Astrocyte (in vitro differentiated cells and primary cell): ENCODE measurements at regions not wholly inside any gene's neighbourhood (a gene's known extent, or its start where the extent isn't known, plus 50 kb on each side); places are given as distances from the start of the nearest gene placed in this dataset.

Experiments used
- DNase-seq: peaks from one replicate; pipeline ENCODE4 v3.0.0-alpha.2; 2010; ENCODE audit warnings: low read depth
- FAIRE-seq: peaks from 2 replicates; lab custom pipeline; 2011; peaks lifted over from hg19 to GRCh38; lab: Jason Lieb, UNC
- H2AFZ ChIP-seq: 2 replicates; pipeline ENCODE4 v1.6.0; 2012; ENCODE audit warnings: low read depth, low read length, inconsistent platforms
- H3K27ac ChIP-seq: 2 replicates; pipeline ENCODE4 v1.5.1; 2011; ENCODE audit warnings: low read depth, low read length, inconsistent platforms
- H3K27me3 ChIP-seq: 2 replicates; pipeline ENCODE4 v1.6.0; 2011; ENCODE audit warnings: low read length, inconsistent platforms; ENCODE audit not compliant: insufficient read depth
- H3K36me3 ChIP-seq: 2 replicates; pipeline ENCODE4 v1.5.1; 2011; ENCODE audit warnings: low read length, inconsistent platforms; ENCODE audit not compliant: insufficient read depth
- H3K4me1 ChIP-seq: 2 replicates; pipeline ENCODE4 v1.5.1; 2011; ENCODE audit warnings: low read length, inconsistent platforms; ENCODE audit not compliant: insufficient read depth
- H3K4me2 ChIP-seq: 2 replicates; pipeline ENCODE4 v1.6.0; 2012; ENCODE audit warnings: low read length, inconsistent platforms
- H3K4me3 ChIP-seq: 2 replicates; pipeline ENCODE4 v1.5.1; 2011; ENCODE audit warnings: low read depth, mild to moderate bottlenecking, low read length, inconsistent platforms; ENCODE audit not compliant: insufficient read depth
- H3K79me2 ChIP-seq: 2 replicates; pipeline ENCODE4 v1.6.0; 2012; ENCODE audit warnings: mild to moderate bottlenecking, low read length, inconsistent platforms; ENCODE audit not compliant: insufficient read depth
- H3K9ac ChIP-seq: 2 replicates; pipeline ENCODE4 v1.6.0; 2012; ENCODE audit warnings: mild to moderate bottlenecking, low read length, inconsistent platforms
- H3K9me3 ChIP-seq: 2 replicates; pipeline ENCODE4 v1.5.1; 2012; ENCODE audit warnings: low read depth, mild to moderate bottlenecking, low read length, inconsistent platforms; ENCODE audit not compliant: insufficient read depth
- H4K20me1 ChIP-seq: 2 replicates; pipeline ENCODE4 v1.6.0; 2012; ENCODE audit warnings: low read length, inconsistent platforms; ENCODE audit not compliant: insufficient read depth
- H3K27ac Mint-ChIP-seq: one replicate; pipeline ENCODE4 v1.8.0; 2021; ENCODE audit warnings: mild to moderate bottlenecking, mixed read lengths; ENCODE audit not compliant: unreplicated experiment
- H3K27me3 Mint-ChIP-seq: one replicate; pipeline ENCODE4 v1.8.0; 2021; ENCODE audit warnings: low read depth, mixed read lengths; ENCODE audit not compliant: unreplicated experiment
- H3K36me3 Mint-ChIP-seq: one replicate; pipeline ENCODE4 v1.8.0; 2021; ENCODE audit warnings: low read depth, mixed read lengths; ENCODE audit not compliant: unreplicated experiment
- H3K4me1 Mint-ChIP-seq: one replicate; pipeline ENCODE4 v1.8.0; 2021; ENCODE audit warnings: low read depth, mixed read lengths; ENCODE audit not compliant: unreplicated experiment
- H3K4me3 Mint-ChIP-seq: one replicate; pipeline ENCODE4 v1.8.0; 2021; ENCODE audit warnings: mild to moderate bottlenecking, moderate library complexity, mixed read lengths; ENCODE audit not compliant: unreplicated experiment
- H3K9me3 Mint-ChIP-seq: one replicate; pipeline ENCODE4 v1.8.0; 2021; ENCODE audit warnings: mild to moderate bottlenecking, mixed read lengths; ENCODE audit not compliant: unreplicated experiment
- EZH2 ChIP-seq: IDR thresholded peaks from 2 replicates; pipeline ENCODE4 v1.6.1; 2012; ENCODE audit warnings: mild to moderate bottlenecking, low read length, inconsistent platforms; ENCODE audit not compliant: insufficient read depth
- TF ChIP-seq, protein P1 (sequence below): IDR thresholded peaks from 2 replicates; pipeline ENCODE4 v1.5.1; 2011; ENCODE audit warnings: low read depth, mild to moderate bottlenecking, inconsistent platforms, low read length, moderate library complexity; ENCODE audit not compliant: insufficient read depth

DNA sequence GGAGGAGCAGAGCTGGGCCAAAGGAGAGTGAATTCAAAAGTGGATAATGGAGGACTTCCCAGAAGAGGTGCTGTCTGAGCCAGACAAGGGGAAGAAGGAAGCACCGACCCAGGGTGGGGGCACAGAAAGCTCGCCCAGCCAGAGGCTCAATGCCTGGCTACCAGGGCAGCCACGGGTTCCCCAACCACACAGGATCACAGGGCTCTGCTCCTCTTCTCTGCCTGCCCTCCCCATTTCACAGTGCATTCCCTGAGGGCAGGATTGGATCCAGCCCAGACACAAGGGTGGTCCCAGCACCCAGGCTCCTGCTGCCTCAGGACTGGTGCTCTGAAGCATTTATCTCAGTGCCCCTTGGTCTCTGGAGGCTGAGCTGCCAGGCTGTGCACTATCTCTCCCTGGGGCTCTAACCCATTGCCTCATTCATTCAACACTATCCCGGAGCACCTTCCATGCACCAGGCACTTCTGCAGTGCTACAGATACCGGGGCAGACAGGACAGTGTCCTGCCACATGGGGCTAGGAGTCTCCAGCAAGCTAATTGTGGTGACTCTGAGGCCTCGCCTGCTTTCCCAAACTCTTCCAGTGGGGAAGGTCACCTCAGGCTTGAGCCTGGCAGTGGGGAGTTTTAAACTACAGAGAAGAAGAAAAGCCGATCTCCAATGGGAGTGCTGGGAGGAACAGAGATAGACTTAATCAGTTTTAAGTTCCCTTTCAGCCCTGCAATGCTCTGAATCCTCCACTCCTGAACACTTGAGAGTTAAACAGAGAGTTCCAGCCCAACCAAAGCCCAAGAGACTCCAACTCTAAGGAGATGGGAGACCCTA lies 201.8 kb upstream of the ZMIZ1 start:
- no peak overlapping the region for H3K4me2 ChIP-seq
- H3K9me3 ChIP-seq: no peaks in the 10 kb centered on the region
- peaks cover 85% of the 10 kb centered on the region for H3K27me3 Mint-ChIP-seq
- DNase-seq (no peak), FAIRE-seq (no peak)
- no peak overlapping the region for H3K27ac Mint-ChIP-seq
- H3K9ac ChIP-seq: no peak overlapping the region
- H3K27me3 ChIP-seq: no peaks in the 10 kb centered on the region
- H3K79me2 ChIP-seq: no peaks in the 10 kb centered on the region
- H3K4me1 ChIP-seq: no peaks in the 10 kb centered on the region
- TF ChIP-seq, protein P1, sequence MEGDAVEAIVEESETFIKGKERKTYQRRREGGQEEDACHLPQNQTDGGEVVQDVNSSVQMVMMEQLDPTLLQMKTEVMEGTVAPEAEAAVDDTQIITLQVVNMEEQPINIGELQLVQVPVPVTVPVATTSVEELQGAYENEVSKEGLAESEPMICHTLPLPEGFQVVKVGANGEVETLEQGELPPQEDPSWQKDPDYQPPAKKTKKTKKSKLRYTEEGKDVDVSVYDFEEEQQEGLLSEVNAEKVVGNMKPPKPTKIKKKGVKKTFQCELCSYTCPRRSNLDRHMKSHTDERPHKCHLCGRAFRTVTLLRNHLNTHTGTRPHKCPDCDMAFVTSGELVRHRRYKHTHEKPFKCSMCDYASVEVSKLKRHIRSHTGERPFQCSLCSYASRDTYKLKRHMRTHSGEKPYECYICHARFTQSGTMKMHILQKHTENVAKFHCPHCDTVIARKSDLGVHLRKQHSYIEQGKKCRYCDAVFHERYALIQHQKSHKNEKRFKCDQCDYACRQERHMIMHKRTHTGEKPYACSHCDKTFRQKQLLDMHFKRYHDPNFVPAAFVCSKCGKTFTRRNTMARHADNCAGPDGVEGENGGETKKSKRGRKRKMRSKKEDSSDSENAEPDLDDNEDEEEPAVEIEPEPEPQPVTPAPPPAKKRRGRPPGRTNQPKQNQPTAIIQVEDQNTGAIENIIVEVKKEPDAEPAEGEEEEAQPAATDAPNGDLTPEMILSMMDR: no peak
- no peak for TF ChIP-seq EZH2
- no peaks in the 10 kb centered on the region for H4K20me1 ChIP-seq
- H3K4me3 Mint-ChIP-seq: no peak overlapping the region
- no peaks in the 10 kb centered on the region for H3K36me3 ChIP-seq
- H2AFZ ChIP-seq: no peak overlapping the region
- peaks cover 3% of the 10 kb centered on the region for H3K36me3 Mint-ChIP-seq
- peaks cover 12% of the 10 kb centered on the region for H3K9me3 Mint-ChIP-seq
- H3K4me3 ChIP-seq: no peak overlapping the region
- H3K4me1 Mint-ChIP-seq: no peaks in the 10 kb centered on the region
- H3K27ac ChIP-seq: no peak overlapping the region

GRCh38 chr10:78867555-78867939 lies 201.2 kb upstream of the ZMIZ1 start:
- FAIRE-seq: no peak
- H3K36me3 ChIP-seq: no peaks in the 10 kb centered on the region
- H2AFZ ChIP-seq: no peak overlapping the region
- H3K27me3 ChIP-seq: no peaks in the 10 kb centered on the region
- no peak overlapping the region for H3K9ac ChIP-seq
- no peak overlapping the region for H3K4me2 ChIP-seq
- H3K4me3 ChIP-seq: no peak overlapping the region
- H3K4me3 Mint-ChIP-seq: no peak overlapping the region
- H3K27ac ChIP-seq: no peak overlapping the region
- H4K20me1 ChIP-seq: no peaks in the 10 kb centered on the region
- H3K4me1 ChIP-seq: no peaks in the 10 kb centered on the region
- no peak overlapping the region for H3K27ac Mint-ChIP-seq
- H3K9me3 Mint-ChIP-seq: peaks cover 11% of the 10 kb centered on the region
- no peaks in the 10 kb centered on the region for H3K9me3 ChIP-seq
- H3K36me3 Mint-ChIP-seq: peaks cover 3% of the 10 kb centered on the region
- H3K79me2 ChIP-seq: no peaks in the 10 kb centered on the region
- no peaks in the 10 kb centered on the region for H3K4me1 Mint-ChIP-seq
- DNase-seq: no peak
- peaks cover 86% of the 10 kb centered on the region for H3K27me3 Mint-ChIP-seq
- TF ChIP-seq, protein P1: no peak
- no peak for TF ChIP-seq EZH2

DNA sequence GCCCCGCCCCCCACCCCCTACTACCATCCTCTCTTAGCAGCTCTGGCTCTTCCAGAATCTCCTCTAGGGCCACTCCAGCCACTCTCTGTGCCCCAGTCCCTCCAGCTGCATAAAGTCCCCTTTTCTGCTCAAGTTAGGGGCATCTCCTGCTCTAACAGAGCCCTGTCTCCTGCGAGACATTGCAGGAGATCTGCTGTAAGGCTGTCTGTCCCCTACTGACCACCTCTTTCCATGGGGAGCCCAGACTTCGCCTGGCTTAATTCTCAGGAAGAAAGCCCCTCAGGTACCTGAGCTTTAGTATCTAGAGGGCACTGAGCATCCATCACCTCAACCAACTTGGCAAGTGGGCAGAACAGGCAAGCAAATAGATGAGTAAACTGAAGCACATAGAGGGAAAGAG lies 200.7 kb upstream of the ZMIZ1 start:
- H3K4me1 Mint-ChIP-seq: no peaks in the 10 kb centered on the region
- Histone ChIP-seq H3K9ac (no peak overlapping the region), H3K27ac (no peak overlapping the region), H2AFZ (no peak overlapping the region), H3K79me2 (no peaks in the 10 kb centered on the region), H3K4me1 (no peaks in the 10 kb centered on the region), H3K4me3 (no peak overlapping the region), H3K27me3 (no peaks in the 10 kb centered on the region), H3K9me3 (no peaks in the 10 kb centered on the region), H3K36me3 (no peaks in the 10 kb centered on the region), H4K20me1 (no peaks in the 10 kb centered on the region), H3K4me2 (no peak overlapping the region)
- H3K4me3 Mint-ChIP-seq: no peak overlapping the region
- peaks cover 8% of the 10 kb centered on the region for H3K9me3 Mint-ChIP-seq
- FAIRE-seq (no peak), DNase-seq (no peak)
- H3K27me3 Mint-ChIP-seq: peaks cover 83% of the 10 kb centered on the region
- H3K27ac Mint-ChIP-seq: no peak overlapping the region
- peaks cover 3% of the 10 kb centered on the region for H3K36me3 Mint-ChIP-seq
- TF ChIP-seq, protein P1: no peak
- TF ChIP-seq EZH2: no peak
